Neural crest cell (in vitro differentiated cells): ENCODE measurements at regions not wholly inside any gene's neighbourhood (a gene's known extent, or its start where the extent isn't known, plus 50 kb on each side); places are given as distances from the start of the nearest gene placed in this dataset.
"Not testable (repeated sequence)": the region's sequence is repeated elsewhere in the genome, so short reads cannot be mapped to it uniquely, and the experiment has no call there.

Experiments used
- DNase-seq: peaks from one replicate; pipeline ENCODE4 v3.0.0; 2021; ENCODE audit warnings: low read depth, mixed read lengths, low spot score
- H3K27ac Mint-ChIP-seq: one replicate; pipeline ENCODE4 v1.8.0; 2021; ENCODE audit warnings: mild to moderate bottlenecking, mixed read lengths; ENCODE audit not compliant: unreplicated experiment
- H3K27me3 Mint-ChIP-seq: 2 replicates; pipeline ENCODE4 v1.8.0; 2021; ENCODE audit warnings: low read depth, mild to moderate bottlenecking, mixed read lengths
- H3K36me3 Mint-ChIP-seq: 2 replicates; pipeline ENCODE4 v1.8.0; 2021; ENCODE audit warnings: low read depth, mild to moderate bottlenecking, mixed read lengths
- H3K4me1 Mint-ChIP-seq: 2 replicates; pipeline ENCODE4 v1.8.0; 2021; ENCODE audit warnings: mixed read lengths
- H3K4me3 Mint-ChIP-seq: one replicate; pipeline ENCODE4 v1.8.0; 2021; ENCODE audit warnings: mild to moderate bottlenecking, mixed read lengths
- H3K9me3 Mint-ChIP-seq: 2 replicates; pipeline ENCODE4 v1.8.0; 2021; ENCODE audit warnings: mixed read lengths
- TF ChIP-seq, protein P1 (sequence below): fragments of 200-600 bp; sonication (generic); conservative IDR thresholded peaks from 2 replicates; pipeline ENCODE4 v1.5.0; 2021; ENCODE audit warnings: antibody characterized with exemption, mild to moderate bottlenecking

DNA sequence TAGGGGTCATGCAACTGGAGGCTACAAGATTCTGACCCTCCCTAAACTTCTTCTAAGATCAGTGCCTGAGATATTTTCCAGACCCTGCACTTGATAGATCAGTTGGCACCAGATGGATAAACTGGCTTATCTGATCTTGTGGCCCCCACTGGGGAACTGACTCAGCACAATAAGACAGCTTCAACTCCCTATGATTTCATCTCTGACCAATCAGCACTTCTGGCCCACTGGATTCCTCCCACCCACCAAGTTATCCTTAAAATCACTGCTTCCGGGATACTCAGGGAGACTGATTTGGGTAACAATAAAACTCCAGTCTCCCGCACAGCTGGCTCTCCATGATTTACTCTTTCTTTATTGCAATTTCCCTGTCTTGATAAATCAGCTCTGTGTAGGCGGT, 2180.4 kb upstream of the WWC1 start:
- H3K36me3 Mint-ChIP-seq, result no peaks in the 10 kb centered on the region
- TF ChIP-seq, protein P1, sequence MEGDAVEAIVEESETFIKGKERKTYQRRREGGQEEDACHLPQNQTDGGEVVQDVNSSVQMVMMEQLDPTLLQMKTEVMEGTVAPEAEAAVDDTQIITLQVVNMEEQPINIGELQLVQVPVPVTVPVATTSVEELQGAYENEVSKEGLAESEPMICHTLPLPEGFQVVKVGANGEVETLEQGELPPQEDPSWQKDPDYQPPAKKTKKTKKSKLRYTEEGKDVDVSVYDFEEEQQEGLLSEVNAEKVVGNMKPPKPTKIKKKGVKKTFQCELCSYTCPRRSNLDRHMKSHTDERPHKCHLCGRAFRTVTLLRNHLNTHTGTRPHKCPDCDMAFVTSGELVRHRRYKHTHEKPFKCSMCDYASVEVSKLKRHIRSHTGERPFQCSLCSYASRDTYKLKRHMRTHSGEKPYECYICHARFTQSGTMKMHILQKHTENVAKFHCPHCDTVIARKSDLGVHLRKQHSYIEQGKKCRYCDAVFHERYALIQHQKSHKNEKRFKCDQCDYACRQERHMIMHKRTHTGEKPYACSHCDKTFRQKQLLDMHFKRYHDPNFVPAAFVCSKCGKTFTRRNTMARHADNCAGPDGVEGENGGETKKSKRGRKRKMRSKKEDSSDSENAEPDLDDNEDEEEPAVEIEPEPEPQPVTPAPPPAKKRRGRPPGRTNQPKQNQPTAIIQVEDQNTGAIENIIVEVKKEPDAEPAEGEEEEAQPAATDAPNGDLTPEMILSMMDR, result no peak
- no peaks in the 10 kb centered on the region for H3K4me1 Mint-ChIP-seq
- no peak overlapping the region for H3K27ac Mint-ChIP-seq
- no peak overlapping the region for H3K4me3 Mint-ChIP-seq
- no peak for DNase-seq
- no peaks in the 10 kb centered on the region for H3K27me3 Mint-ChIP-seq
- peaks cover 6% of the 10 kb centered on the region for H3K9me3 Mint-ChIP-seq

DNA sequence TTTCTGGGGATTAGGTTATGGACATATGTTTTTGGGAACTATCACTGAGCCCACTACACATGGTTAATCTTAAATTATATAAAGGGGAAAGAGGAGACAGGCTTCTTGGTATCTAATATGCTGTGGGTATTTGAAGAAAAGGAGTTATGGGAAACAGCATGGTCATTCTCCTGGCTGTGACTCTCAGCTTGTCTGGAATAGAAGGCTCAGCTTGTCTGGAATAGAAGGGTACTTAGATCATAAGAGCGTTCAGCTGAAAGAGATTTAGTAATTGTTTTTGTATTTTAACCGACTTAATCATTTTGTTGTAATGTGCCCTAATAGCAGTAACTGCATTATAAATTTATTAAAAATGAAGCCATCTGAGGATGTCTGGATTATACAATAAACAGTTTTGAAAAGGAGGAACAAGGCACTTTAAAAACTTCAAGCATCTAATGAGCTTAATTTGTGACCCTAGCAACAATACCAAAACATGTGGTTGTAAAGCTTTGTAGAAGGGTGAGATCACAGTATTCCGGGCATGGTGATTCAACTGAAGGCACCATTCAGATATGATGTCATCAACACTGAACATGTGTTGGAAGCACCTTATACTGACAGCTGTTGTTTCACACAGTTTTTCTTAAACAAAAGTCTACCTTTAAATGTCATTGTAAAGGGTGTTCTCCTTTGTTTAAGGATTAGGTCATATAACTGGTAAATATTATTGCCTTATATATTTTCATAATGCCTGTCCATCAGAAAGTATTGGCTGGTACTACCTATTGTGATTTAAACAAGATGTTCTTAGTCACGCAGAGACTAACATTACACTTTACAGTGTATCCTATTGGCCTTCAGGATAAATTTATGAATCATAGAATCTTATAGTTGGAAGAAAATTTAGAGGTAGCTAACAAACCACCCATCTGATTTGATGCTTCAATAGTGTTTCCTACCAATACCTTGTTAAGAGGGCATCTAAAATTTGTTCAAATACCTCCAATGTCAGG, 2174.1 kb upstream of the WWC1 start:
- Mint-ChIP-seq H3K27me3 (no peaks in the 10 kb centered on the region), H3K4me1 (no peaks in the 10 kb centered on the region), H3K36me3 (no peaks in the 10 kb centered on the region), H3K9me3 (peaks cover 2% of the 10 kb centered on the region), H3K4me3 (no peak overlapping the region), H3K27ac (no peak overlapping the region)
- no peak for DNase-seq
- TF ChIP-seq, protein P1, result no peak

DNA sequence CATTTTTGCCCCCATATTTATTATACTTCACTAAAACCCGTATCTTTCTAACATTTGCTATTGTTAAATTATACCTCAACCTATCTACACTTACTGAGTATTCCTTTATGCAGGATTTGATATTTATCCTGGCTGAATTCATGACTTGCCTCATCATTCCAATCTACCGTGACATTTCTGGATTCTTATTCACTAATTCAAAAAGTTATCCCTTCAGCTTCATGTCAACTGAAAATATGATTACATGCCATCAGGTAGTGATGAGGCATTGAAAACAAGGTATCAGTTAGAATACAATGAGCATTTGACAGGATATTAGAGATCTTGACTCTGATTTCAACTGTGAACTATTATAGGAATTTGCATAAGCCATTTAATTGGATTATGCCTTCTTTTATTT, 2171.9 kb upstream of the WWC1 start:
- Mint-ChIP-seq H3K36me3 (no peaks in the 10 kb centered on the region), H3K27me3 (no peaks in the 10 kb centered on the region), H3K4me3 (no peak overlapping the region), H3K9me3 (peaks cover 2% of the 10 kb centered on the region), H3K27ac (no peak overlapping the region), H3K4me1 (no peaks in the 10 kb centered on the region)
- TF ChIP-seq, protein P1, result no peak
- no peak for DNase-seq

DNA sequence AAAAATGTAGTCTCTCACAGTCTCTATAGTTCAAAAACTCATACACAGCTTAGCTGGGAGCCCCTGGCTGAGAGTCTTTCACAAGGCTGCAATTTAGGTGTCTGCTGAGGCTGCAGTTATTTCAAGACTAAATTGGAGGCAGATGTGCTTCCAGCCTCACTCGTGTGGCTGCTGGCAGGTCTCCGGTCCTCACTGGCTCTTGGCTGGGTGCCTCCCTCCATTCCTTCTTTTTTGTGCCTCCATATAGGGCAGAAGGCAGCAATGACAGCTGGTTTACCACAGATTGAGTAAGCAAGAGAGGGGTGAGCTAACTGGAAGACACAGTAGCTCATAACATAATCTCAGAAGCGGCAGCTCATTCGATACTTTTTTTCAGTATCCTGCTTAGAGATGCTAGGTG, 2167.7 kb upstream of the WWC1 start:
- no peak overlapping the region for H3K27ac Mint-ChIP-seq
- H3K4me1 Mint-ChIP-seq, result no peaks in the 10 kb centered on the region
- TF ChIP-seq, protein P1, result no peak
- no peak overlapping the region for H3K4me3 Mint-ChIP-seq
- peaks cover 3% of the 10 kb centered on the region for H3K9me3 Mint-ChIP-seq
- no peaks in the 10 kb centered on the region for H3K27me3 Mint-ChIP-seq
- no peaks in the 10 kb centered on the region for H3K36me3 Mint-ChIP-seq
- DNase-seq, result no peak

DNA sequence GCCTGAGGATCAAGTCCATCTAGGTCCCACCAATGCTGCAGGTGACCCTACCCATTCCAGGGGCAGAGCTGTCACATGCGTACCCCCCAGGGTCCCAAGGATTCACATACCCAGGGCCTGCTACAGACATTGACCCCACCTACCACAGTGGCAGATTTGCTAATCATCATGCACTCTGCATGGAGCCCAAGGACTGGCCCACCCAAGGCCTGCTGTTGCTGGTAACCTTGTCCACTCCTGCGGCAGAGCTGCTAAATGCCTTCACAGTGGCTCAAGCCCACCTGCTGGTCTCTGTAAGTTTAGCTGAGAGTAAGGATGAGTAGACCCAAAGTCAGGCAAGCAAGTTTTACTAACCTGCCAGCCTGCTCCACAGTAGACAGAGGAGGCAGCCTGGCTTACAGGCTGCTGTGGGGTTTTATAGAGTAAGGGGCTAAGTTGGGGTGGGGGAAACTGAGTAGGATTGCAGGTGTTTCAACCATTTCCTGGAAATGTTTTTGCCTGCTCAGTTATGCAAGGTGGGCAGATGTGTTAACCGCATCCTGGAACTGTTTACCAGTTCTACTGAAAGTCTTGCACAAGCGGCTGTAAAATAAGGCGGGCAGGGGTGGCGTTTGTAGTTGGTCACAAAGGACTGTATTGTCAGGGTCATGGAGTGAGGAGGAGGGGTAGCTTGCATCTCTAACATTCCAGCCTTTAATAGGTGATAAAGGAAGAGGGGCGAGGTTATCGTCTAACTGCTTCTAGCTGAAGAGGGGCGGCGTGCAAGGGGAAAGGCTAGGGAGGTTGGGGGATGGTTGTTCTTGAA, 2163.5 kb upstream of the WWC1 start:
- Mint-ChIP-seq H3K9me3 (peaks cover 3% of the 10 kb centered on the region), H3K27ac (no peak overlapping the region), H3K27me3 (no peaks in the 10 kb centered on the region), H3K36me3 (no peaks in the 10 kb centered on the region), H3K4me3 (no peak overlapping the region), H3K4me1 (no peaks in the 10 kb centered on the region)
- TF ChIP-seq, protein P1, result no peak
- DNase-seq, result no peak

DNA sequence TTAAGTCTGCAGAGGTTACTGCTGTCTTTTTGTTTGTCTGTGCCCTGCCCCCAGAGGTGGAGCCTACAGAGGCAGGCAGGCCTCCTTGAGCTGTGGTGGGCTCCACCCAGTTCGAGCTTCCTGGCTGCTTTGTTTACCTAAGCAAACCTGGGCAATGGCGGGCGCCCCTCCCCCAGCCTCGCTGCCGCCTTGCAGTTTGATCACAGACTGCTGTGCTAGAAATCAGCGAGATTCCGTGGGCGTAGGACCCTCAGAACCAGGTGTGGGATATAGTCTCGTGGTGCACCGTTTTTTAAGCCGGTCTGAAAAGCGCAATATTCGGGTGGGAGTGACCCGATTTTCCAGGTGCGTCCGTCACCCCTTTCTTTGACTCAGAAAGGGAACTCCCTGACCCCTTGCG, 2146.3 kb upstream of the WWC1 start:
- H3K27me3 Mint-ChIP-seq, DNase-seq, H3K27ac Mint-ChIP-seq: not testable (repeated sequence)

More for the DNA sequence above, 2146.3 kb upstream of the WWC1 start:
- not testable (repeated sequence) for H3K4me1 Mint-ChIP-seq, H3K9me3 Mint-ChIP-seq, H3K4me3 Mint-ChIP-seq, H3K36me3 Mint-ChIP-seq
